Panc1 (cell line): ENCODE measurements at regions not wholly inside any gene's neighbourhood (a gene's known extent, or its start where the extent isn't known, plus 50 kb on each side); places are given as distances from the start of the nearest gene placed in this dataset.

ENCODE experiments used
- ATAC-seq: fragments of 200-7000 bp; cut with Tn5 transposase; 2 replicates; pipeline ENCODE4 v1.9.1; 2020; ENCODE audit warnings: mild to moderate bottlenecking, moderate library complexity
- BruUV-seq: library from RNA; stranded (reverse); fragments of 400-500 nt; replicated peaks from 2 replicates; lab custom pipeline; 2021; lab: Mats Ljungman, UMichigan
- CTCF ChIA-PET: fragments of 300-600 bp; sonication (Branson Sonifier 250); formaldehyde crosslinking; loops from one replicate; lab custom pipeline; 2022; ENCODE audit warnings: antibody characterized with exemption; lab: Charles Lee
- POLR2A ChIA-PET: fragments of 300-600 bp; sonication (Branson Sonifier 250); formaldehyde crosslinking; loops from one replicate; lab custom pipeline; 2022; ENCODE audit warnings: antibody characterized with exemption; lab: Charles Lee
- DNase-seq: peaks from one replicate; pipeline ENCODE4 v3.0.0-alpha.2; 2010; ENCODE audit warnings: low read depth, low spot score
- H3K27ac ChIP-seq: 2 replicates; pipeline ENCODE4 v1.5.1; 2011; ENCODE audit warnings: mild to moderate bottlenecking, low read length, inconsistent platforms
- H3K27me3 ChIP-seq: fragments of 200-500 bp; sonication (Bioruptor generic); 2 replicates; pipeline ENCODE4 v1.6.0; 2014; ENCODE audit warnings: low read length, inconsistent platforms; ENCODE audit not compliant: control insufficient read depth, insufficient read depth
- H3K36me3 ChIP-seq: fragments of 200-500 bp; sonication (Bioruptor generic); 2 replicates; pipeline ENCODE4 v1.5.1; 2014; ENCODE audit warnings: inconsistent platforms, mild to moderate bottlenecking, low read length, moderate library complexity; ENCODE audit not compliant: control insufficient read depth, insufficient read depth
- H3K4me1 ChIP-seq: 2 replicates; pipeline ENCODE4 v1.5.1; 2011; ENCODE audit warnings: inconsistent platforms, mild to moderate bottlenecking, low read length, moderate library complexity; ENCODE audit not compliant: control insufficient read depth, insufficient read depth
- H3K4me3 ChIP-seq, 2 experiments: 2 replicates each; pipeline ENCODE4 v1.5.1; 2011 to 2012; ENCODE audit warnings: low read depth in 2 of 2, low read length in 2 of 2, mild to moderate bottlenecking in 2 of 2, inconsistent platforms in 1 of 2, moderate library complexity in 1 of 2
- H3K9me3 ChIP-seq: fragments of 200-500 bp; sonication (Bioruptor generic); 2 replicates; pipeline ENCODE4 v1.5.1; 2014; ENCODE audit warnings: low read depth, mild to moderate bottlenecking, inconsistent platforms, low read length, moderate library complexity; ENCODE audit not compliant: control insufficient read depth, insufficient read depth
- POLR2AphosphoS5 ChIP-seq: IDR thresholded peaks from 2 replicates; pipeline ENCODE4 v1.6.1; 2012; ENCODE audit warnings: mild to moderate bottlenecking, low read depth, low read length, moderate library complexity
- SIN3A ChIP-seq: IDR thresholded peaks from 2 replicates; pipeline ENCODE4 v1.6.1; 2012; ENCODE audit warnings: low read depth, mild to moderate bottlenecking, low read length, moderate library complexity, borderline replicate concordance; ENCODE audit not compliant: insufficient read depth
- TCF7L2 ChIP-seq: IDR thresholded peaks from 2 replicates; pipeline ENCODE4 v1.6.1; 2011; ENCODE audit warnings: mild to moderate bottlenecking, low read depth, low read length, inconsistent platforms
- in situ Hi-C: cut with HindIII; loops from 2 replicates; pipeline ENCODE4 v1.10.0; 2016; ENCODE audit warnings: low sequenced_read_pairs, low pct_unique_long_range_greater_than_20kb
- intact Hi-C: fragments of 100-400 bp; cut with micrococcal nuclease; formaldehyde crosslinking; loops from one replicate; pipeline ENCODE4 v1.10.0; 2022; ENCODE audit not compliant: unreplicated experiment
- TF ChIP-seq, protein P1 (sequence below): fragments of 450-650 bp; IDR thresholded peaks from 2 replicates; pipeline ENCODE4 v1.5.1; 2017; ENCODE audit warnings: mild to moderate bottlenecking
- TF ChIP-seq, protein P2 (sequence below), 2 experiments: IDR thresholded peaks; 2 replicates each; pipeline ENCODE4 v1.6.1; 2011 to 2012; ENCODE audit warnings: low read depth in 2 of 2, control low read depth in 1 of 2, low read length in 1 of 2, mild to moderate bottlenecking in 1 of 2, moderate library complexity in 1 of 2; ENCODE audit not compliant: insufficient read depth in 1 of 2

DNA sequence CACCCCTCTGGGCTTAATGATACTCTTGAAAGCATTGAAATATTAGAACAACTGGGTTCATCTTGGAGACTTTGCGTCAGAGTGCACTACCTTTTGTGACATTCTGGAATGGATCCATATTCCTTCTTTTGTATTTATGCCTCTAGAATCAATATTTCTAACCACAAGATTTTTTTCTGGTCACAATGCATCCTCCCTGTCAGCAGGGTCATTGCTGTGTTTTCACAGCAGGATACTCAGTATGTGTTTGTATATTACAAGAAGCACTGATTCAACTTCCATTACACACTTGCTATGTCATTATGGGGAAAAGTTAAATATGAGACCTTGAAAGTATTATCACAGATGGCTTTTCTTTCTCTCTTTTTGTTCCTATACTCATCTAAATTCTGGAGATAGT is 370.0 kb downstream of the HS3ST3B1 start:
- Histone ChIP-seq H3K27me3 (no peaks in the 10 kb centered on the region), H3K36me3 (no peaks in the 10 kb centered on the region; the same call in 1 of the 2 replicates), H3K9me3 (no peaks in the 10 kb centered on the region), H3K4me1 (no peaks in the 10 kb centered on the region), H3K27ac (no peak overlapping the region), H3K4me3 (no peak overlapping the region)
- DNase-seq: no peak
- ChIA-PET CTCF (no interaction called here), POLR2A (no interaction called here)
- no peak for ATAC-seq
- no peak for TF ChIP-seq POLR2AphosphoS5
- TF ChIP-seq TCF7L2: no peak
- TF ChIP-seq, protein P1, sequence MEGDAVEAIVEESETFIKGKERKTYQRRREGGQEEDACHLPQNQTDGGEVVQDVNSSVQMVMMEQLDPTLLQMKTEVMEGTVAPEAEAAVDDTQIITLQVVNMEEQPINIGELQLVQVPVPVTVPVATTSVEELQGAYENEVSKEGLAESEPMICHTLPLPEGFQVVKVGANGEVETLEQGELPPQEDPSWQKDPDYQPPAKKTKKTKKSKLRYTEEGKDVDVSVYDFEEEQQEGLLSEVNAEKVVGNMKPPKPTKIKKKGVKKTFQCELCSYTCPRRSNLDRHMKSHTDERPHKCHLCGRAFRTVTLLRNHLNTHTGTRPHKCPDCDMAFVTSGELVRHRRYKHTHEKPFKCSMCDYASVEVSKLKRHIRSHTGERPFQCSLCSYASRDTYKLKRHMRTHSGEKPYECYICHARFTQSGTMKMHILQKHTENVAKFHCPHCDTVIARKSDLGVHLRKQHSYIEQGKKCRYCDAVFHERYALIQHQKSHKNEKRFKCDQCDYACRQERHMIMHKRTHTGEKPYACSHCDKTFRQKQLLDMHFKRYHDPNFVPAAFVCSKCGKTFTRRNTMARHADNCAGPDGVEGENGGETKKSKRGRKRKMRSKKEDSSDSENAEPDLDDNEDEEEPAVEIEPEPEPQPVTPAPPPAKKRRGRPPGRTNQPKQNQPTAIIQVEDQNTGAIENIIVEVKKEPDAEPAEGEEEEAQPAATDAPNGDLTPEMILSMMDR: no peak
- TF ChIP-seq, protein P2, sequence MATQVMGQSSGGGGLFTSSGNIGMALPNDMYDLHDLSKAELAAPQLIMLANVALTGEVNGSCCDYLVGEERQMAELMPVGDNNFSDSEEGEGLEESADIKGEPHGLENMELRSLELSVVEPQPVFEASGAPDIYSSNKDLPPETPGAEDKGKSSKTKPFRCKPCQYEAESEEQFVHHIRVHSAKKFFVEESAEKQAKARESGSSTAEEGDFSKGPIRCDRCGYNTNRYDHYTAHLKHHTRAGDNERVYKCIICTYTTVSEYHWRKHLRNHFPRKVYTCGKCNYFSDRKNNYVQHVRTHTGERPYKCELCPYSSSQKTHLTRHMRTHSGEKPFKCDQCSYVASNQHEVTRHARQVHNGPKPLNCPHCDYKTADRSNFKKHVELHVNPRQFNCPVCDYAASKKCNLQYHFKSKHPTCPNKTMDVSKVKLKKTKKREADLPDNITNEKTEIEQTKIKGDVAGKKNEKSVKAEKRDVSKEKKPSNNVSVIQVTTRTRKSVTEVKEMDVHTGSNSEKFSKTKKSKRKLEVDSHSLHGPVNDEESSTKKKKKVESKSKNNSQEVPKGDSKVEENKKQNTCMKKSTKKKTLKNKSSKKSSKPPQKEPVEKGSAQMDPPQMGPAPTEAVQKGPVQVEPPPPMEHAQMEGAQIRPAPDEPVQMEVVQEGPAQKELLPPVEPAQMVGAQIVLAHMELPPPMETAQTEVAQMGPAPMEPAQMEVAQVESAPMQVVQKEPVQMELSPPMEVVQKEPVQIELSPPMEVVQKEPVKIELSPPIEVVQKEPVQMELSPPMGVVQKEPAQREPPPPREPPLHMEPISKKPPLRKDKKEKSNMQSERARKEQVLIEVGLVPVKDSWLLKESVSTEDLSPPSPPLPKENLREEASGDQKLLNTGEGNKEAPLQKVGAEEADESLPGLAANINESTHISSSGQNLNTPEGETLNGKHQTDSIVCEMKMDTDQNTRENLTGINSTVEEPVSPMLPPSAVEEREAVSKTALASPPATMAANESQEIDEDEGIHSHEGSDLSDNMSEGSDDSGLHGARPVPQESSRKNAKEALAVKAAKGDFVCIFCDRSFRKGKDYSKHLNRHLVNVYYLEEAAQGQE (IDR thresholded peaks at IDR 0.05; ENCODE audit: insufficient read depth in 1 of 2, low read depth in 2 of 2, low read length in 1 of 2): no peak
- in situ Hi-C loops (no loop called here), intact Hi-C loops (no loop called here)
- BruUV-seq: no TSS peak

DNA sequence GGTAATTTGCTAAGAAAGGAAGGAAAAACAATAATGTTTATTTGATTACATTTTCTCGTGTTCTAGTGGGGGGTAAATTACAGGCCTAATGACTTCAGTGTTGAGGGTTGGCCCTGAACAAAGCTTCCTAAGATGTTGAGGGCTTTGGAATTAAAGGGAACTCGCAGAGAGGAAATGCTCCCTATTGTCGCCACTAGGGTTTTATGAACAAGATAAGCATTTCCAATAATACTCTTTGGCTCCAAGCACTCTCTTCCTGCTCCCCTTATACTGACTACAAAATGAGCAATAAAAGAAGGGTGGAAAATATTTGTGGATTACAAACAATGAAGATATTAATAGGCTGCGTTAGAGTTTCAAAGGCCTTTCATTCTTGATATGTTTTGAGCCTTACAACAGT is 363.6 kb downstream of the HS3ST3B1 start:
- CTCF ChIA-PET: no interaction called here

More for the DNA sequence above, 363.6 kb downstream of the HS3ST3B1 start:
- in situ Hi-C loops: no loop called here
- intact Hi-C loops: no loop called here
- Histone ChIP-seq H3K9me3 (no peaks in the 10 kb centered on the region), H3K4me1 (no peaks in the 10 kb centered on the region), H3K27ac (no peak overlapping the region), H3K27me3 (no peaks in the 10 kb centered on the region), H3K4me3 (no peak overlapping the region), H3K36me3 (no peaks in the 10 kb centered on the region; the same call in 1 of the 2 replicates)
- POLR2A ChIA-PET: no interaction called here
- no TSS peak for BruUV-seq
- TF ChIP-seq POLR2AphosphoS5: no peak
- no peak for TF ChIP-seq SIN3A
- no peak for TF ChIP-seq TCF7L2
- TF ChIP-seq, protein P2 (IDR thresholded peaks at IDR 0.05; ENCODE audit: insufficient read depth in 1 of 2, low read depth in 2 of 2, low read length in 1 of 2): no peak
- TF ChIP-seq, protein P1: no peak
- DNase-seq: no peak
- ATAC-seq: no peak
